Smooth muscle cell (in vitro differentiated cells): ENCODE measurements at regions not wholly inside any gene's neighbourhood (a gene's known extent, or its start where the extent isn't known, plus 50 kb on each side); places are given as distances from the start of the nearest gene placed in this dataset.

Experiments
- DNase-seq: peaks from one replicate; lab custom pipeline; 2025; ENCODE audit not compliant: unreplicated experiment; lab: John Stamatoyannopoulos, UW
- H2AFZ ChIP-seq: fragments of 200-600 bp; sonication (generic); 2 replicates; pipeline ENCODE4 v1.6.0; 2016; ENCODE audit warnings: antibody characterized with exemption, low read depth, mild to moderate bottlenecking
- H3F3A ChIP-seq: fragments of 200-600 bp; sonication (generic); 2 replicates; pipeline ENCODE4 v1.6.0; 2017; ENCODE audit warnings: antibody characterized with exemption, low read depth
- H3K27ac ChIP-seq: fragments of 200-600 bp; sonication (generic); 2 replicates; pipeline ENCODE4 v1.5.1; 2016; ENCODE audit warnings: low read depth, mild to moderate bottlenecking
- H3K27me3 ChIP-seq: fragments of 200-600 bp; sonication (generic); 2 replicates; pipeline ENCODE4 v1.6.1; 2016; ENCODE audit warnings: low read depth, mild to moderate bottlenecking
- H3K36me3 ChIP-seq: fragments of 200-600 bp; sonication (generic); 2 replicates; pipeline ENCODE4 v1.5.1; 2016; ENCODE audit warnings: low read depth
- H3K4me1 ChIP-seq: fragments of 200-600 bp; sonication (generic); 2 replicates; pipeline ENCODE4 v1.5.1; 2016; ENCODE audit warnings: low read depth
- H3K4me2 ChIP-seq: fragments of 200-600 bp; sonication (generic); 2 replicates; pipeline ENCODE4 v1.6.0; 2016; ENCODE audit warnings: mild to moderate bottlenecking
- H3K4me3 ChIP-seq: fragments of 200-600 bp; sonication (generic); 2 replicates; pipeline ENCODE4 v1.5.1; 2016; ENCODE audit warnings: mild to moderate bottlenecking
- H3K79me2 ChIP-seq: fragments of 200-600 bp; sonication (generic); 2 replicates; pipeline ENCODE4 v1.6.0; 2016; ENCODE audit warnings: low read depth, mild to moderate bottlenecking
- H3K9ac ChIP-seq: fragments of 200-600 bp; sonication (generic); 2 replicates; pipeline ENCODE4 v1.6.0; 2016; ENCODE audit warnings: low read depth
- H3K9me3 ChIP-seq: fragments of 200-600 bp; sonication (generic); replicated peaks from 2 replicates; pipeline ENCODE4 v1.5.1; 2016; ENCODE audit warnings: low read depth
- H4K20me1 ChIP-seq: fragments of 200-600 bp; sonication (generic); 2 replicates; pipeline ENCODE4 v1.6.0; 2016; ENCODE audit warnings: low read depth
- WGBS: methylation state at CpG from one replicate; pipeline ENCODE4 v1.1.7; 2016; ENCODE audit warnings: low lambda C conversion rate; 5-methylcytosine and 5-hydroxymethylcytosine counted together
- TF ChIP-seq, protein P1 (sequence below): fragments of 200-600 bp; sonication (generic); IDR thresholded peaks from 2 replicates; pipeline ENCODE4 v1.5.1; 2017; ENCODE audit warnings: borderline replicate concordance, mild to moderate bottlenecking, antibody characterized with exemption; ENCODE audit not compliant: insufficient read depth, poor library complexity, severe bottlenecking

DNA sequence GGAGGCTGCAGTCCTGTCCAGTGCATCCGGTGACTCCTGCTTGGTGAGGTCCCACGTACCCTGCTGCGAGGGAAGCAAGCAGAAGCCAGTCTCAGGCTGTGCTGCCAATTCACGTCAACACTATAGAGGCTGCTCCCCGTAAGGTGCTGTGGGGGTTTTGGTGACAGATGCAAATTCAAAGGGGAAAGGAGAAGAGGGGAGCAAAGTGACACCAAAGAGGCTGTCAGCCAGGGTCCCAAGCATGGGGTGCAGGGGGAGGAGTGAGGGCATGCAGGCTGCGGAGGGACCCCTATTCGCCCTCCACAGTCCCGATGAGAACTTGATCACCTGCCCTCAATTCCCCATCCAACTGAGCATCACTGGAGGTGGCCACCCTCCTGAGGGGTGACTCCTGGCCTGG, 179.4 kb upstream of the HS6ST1 start:
- Histone ChIP-seq H3K4me1 (no peaks in the 10 kb centered on the region), H2AFZ (no peak overlapping the region), H3K9ac (no peak overlapping the region), H3K27me3 (peaks cover 7% of the 10 kb centered on the region), H3K36me3 (no peaks in the 10 kb centered on the region), H3K4me2 (no peak overlapping the region), H3K79me2 (no peaks in the 10 kb centered on the region), H3K9me3 (no peaks in the 10 kb centered on the region), H3K4me3 (no peak overlapping the region), H4K20me1 (no peaks in the 10 kb centered on the region), H3K27ac (no peak overlapping the region), H3F3A (no peaks in the 10 kb centered on the region)
- TF ChIP-seq, protein P1, sequence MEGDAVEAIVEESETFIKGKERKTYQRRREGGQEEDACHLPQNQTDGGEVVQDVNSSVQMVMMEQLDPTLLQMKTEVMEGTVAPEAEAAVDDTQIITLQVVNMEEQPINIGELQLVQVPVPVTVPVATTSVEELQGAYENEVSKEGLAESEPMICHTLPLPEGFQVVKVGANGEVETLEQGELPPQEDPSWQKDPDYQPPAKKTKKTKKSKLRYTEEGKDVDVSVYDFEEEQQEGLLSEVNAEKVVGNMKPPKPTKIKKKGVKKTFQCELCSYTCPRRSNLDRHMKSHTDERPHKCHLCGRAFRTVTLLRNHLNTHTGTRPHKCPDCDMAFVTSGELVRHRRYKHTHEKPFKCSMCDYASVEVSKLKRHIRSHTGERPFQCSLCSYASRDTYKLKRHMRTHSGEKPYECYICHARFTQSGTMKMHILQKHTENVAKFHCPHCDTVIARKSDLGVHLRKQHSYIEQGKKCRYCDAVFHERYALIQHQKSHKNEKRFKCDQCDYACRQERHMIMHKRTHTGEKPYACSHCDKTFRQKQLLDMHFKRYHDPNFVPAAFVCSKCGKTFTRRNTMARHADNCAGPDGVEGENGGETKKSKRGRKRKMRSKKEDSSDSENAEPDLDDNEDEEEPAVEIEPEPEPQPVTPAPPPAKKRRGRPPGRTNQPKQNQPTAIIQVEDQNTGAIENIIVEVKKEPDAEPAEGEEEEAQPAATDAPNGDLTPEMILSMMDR: no peak
- 95% methylated on average over 8 of the region's 8 CpGs for WGBS
- no peak for DNase-seq

DNA sequence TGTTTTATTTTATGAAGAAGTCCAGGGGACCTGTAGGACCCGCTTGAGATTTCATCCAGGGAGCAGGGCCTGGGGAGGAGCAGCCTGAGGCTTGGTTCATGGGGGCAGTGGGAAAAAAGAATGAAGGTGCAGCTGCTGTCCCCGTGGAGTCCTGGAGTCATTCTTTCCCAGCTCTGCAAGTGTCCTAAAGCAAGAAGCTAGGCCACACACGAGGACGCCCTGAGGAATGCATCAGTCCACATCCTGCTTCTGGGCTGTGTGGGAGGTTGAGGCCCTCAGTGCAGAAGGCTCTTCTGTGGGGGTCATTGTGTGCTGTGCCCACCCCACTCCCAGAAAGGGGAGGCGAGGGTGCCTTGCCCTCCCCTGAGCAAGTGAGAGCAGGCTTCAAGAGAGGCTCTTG, 179.9 kb upstream of the HS6ST1 start:
- Histone ChIP-seq H3K4me2 (no peak overlapping the region), H3K79me2 (no peaks in the 10 kb centered on the region), H3K4me1 (no peaks in the 10 kb centered on the region), H2AFZ (no peak overlapping the region), H3K27ac (no peak overlapping the region), H3K9ac (no peak overlapping the region), H3F3A (no peaks in the 10 kb centered on the region), H3K36me3 (no peaks in the 10 kb centered on the region), H3K4me3 (no peak overlapping the region), H3K9me3 (no peaks in the 10 kb centered on the region), H3K27me3 (peaks cover 7% of the 10 kb centered on the region), H4K20me1 (no peaks in the 10 kb centered on the region)
- 66% methylated on average over 5 of the region's 5 CpGs for WGBS
- TF ChIP-seq, protein P1: no peak
- DNase-seq: no peak

DNA sequence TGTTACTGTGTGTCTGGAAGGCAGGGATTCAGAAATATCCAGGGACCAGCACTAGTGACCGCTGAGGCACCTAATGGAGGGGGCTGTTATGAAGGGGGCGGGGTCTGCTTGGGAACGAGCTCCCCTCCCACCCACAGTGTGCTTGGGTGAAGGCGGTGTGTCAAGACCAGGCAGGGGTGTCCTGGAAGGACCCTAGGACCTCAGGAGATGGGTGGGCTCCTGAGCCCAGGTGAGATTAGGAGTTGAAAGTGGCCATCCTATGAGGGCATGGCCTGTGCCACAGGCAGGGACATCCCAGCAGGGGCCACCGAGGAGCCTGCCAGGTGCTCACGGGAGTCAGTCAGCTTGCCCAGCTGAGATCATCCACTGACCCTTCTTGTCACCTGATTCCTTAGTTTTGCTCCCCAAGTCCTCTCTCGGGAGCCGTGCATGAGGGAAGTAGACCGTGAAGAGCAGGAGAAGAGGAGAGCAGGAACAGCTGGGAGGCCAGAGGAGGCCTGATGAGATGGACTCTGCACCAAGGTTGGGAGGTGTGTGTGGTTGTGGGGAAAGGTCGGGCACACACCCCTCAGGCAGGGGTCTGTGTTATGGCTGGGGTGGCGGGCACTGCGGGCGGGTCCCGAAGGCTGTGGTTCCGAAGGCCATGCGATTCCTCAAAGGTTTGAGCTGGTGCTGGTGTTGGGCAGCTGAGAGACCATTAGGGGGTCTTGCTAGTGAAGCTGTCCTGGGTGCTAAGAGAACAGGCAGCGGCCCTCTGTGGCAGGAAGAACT, 180.9 kb upstream of the HS6ST1 start:
- no peaks in the 10 kb centered on the region for H4K20me1 ChIP-seq
- no peaks in the 10 kb centered on the region for H3K79me2 ChIP-seq
- no peaks in the 10 kb centered on the region for H3K4me1 ChIP-seq
- TF ChIP-seq, protein P1: no peak
- H3K9me3 ChIP-seq: no peaks in the 10 kb centered on the region
- peaks cover 2% of the 10 kb centered on the region for H3K27me3 ChIP-seq
- no peaks in the 10 kb centered on the region for H3K36me3 ChIP-seq
- no peak overlapping the region for H3K4me2 ChIP-seq
- H3F3A ChIP-seq: no peaks in the 10 kb centered on the region
- no peak overlapping the region for H3K27ac ChIP-seq
- no peak overlapping the region for H2AFZ ChIP-seq
- no peak overlapping the region for H3K4me3 ChIP-seq
- 96% methylated on average over 17 of the region's 17 CpGs for WGBS
- H3K9ac ChIP-seq: no peak overlapping the region
- DNase-seq: no peak
